NCI-H2227 treated with DMSO at 0.1 percent for 48 hours (cell line): ENCODE measurements at regions not wholly inside any gene's neighbourhood (a gene's known extent, or its start where the extent isn't known, plus 50 kb on each side); places are given as distances from the start of the nearest gene placed in this dataset.

Experiments used
- DNase-seq: peaks from one replicate; lab custom pipeline; 2025; lab: John Stamatoyannopoulos, UW

DNA sequence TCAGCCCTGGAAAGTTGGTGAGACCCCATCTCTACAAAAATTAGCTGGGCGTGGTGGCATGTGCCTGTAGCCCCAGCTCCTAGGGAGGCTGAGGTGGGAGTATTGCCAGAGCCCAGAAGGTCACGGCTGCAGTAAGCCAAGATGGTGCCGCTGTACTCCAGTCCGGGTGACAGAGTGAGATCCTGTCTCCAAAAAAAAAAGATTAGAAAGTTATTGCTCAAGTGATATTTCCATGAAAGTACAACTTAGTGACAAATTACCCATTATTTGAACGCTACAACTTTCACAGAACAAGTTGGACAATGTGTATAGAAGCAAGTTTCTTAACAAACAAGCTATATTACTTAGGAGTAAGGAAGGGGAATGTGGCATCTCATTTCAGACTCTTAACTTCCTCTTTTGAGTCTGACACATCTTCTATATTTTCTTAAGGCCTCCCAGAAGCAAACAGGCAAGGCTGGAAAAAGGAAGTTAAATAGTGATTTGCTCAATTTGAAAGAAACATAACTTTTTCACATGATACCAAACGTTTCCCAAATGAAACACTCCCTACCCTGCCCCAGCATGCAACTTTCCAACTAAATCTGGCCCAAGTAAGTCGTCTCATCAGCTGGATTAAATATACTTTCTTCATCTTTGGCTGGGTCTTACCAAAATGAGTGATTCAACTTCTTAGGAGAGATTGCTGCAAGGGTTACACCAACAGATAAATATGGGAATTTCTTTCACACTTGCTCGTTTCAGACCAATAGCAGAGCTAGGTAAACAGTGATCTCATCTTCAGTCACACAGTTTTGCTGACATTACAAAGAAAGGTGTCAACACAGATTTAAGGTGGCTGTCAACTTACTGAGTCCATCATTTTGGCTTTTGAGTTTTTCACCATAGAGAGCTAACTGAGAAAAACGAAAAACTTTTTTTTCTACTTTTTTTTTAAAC, 66.3 kb upstream of the KLF6 start:
- no peak for DNase-seq

DNA sequence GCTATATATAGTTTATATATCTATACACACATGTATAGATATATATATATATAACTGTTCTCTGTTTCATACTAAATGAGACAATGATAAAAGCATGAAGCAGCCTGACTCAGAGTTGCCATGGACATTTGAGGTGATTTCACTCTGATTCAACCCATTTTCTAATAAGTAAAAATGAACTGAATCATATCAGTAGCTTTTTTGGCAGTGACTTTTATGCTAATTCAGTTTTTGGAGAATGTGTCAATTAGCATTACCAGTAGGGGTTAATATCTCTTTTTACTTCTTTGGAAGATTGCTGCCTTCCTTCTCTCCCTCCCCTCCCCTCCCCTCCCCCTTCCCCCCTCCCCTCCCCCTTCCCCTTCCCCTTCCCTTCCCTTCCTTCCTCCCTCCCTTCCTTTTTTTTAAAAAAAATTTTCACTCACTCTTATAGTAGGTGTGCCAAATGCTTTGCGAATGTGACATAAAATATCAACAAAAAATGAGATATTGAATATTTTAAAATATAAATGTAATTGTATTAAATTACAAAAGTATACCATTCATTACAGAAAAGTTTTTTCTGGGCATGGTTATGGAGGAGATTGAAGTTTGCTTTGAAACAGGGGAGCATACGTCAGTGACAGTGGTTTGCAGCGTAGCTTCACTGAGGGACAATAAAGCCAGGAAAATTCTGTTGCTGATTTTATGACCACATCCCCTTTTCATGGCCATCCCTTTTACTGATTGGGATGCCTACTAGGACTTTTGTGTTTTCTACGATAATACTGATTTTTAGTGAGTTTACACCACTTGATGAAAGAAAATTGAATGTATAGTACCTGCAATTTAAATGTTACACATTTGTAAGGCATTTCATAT, 64.0 kb upstream of the KLF6 start:
- no peak for DNase-seq

- DNase-seq: no peak
Measured at GRCh38 chr10:3848005-3848774, 63.2 kb upstream of the KLF6 start.

GRCh38 chr10:3846736-3847135, 61.7 kb upstream of the KLF6 start:
- DNase-seq: no peak

- DNase-seq: no peak
Measured at GRCh38 chr10:3844491-3845025, 59.5 kb upstream of the KLF6 start.

GRCh38 chr10:3838460-3839437, 53.7 kb upstream of the KLF6 start:
- no peak for DNase-seq

DNA sequence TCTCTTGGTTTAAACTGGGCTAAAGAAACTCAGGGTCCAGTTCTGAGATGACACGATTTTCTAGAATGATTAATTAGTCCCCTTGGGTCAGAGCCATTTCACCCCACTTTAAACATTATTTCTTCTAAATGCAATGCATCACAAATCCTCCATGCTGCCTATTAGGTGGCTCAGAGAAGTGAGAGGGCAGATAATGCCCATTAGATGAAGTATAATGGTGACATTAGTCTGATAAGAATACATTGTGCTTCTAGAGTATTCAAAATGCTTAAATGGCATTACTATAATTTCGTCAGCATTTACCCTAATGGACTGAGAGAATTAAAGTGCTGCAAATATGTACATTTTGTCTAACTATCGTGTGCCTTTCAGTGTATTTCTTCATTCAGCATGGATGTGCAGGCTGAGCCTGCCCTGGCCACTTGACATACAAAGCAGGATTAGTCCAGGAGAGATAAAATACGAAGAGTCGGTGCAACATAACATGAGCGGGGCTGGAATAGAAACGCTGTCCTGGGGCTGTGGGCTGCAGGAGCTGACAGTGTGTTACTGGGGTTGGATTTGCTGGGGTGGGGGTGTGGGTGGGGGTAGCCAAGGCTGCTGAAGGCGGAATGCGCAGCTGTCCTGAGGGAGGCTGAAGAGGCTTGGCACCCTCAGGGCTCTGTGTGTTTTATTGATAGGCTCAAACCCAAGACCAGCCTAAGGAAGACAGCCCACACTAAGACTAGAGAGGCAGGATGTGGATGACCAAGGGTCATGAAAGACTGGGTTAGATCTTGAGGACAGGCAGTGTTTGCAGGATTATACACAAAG, 52.8 kb upstream of the KLF6 start:
- no peak for DNase-seq

DNA sequence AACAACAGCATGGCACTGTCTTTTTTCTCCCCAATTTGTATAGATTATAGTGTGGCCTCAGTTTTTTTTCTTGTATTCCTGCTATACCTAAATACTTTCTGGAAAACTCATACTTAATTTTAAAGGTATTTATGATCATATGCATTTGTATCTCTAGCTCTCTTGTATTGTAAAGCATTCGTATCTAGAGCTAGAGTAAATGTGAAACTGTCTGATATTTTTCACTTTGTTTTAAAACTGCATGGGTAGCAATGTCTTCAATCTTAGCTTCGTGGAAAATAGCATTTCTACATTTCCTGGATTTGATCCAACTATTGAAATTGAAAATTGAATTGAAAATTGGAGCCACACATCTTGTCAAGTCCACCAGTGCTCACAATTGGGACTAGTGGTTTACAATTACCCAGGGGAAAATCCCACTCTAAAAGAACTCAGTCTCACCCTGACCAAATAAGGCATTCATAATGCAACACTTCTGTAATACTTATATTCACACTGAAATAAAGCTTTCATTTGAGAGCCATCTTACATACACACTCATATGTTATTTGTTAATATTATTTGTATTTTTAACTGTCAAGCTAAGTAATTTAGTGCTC, 51.3 kb upstream of the KLF6 start:
- DNase-seq: no peak

GRCh38 chr10:3835770-3836169, 50.8 kb upstream of the KLF6 start:
- DNase-seq: no peak

DNA sequence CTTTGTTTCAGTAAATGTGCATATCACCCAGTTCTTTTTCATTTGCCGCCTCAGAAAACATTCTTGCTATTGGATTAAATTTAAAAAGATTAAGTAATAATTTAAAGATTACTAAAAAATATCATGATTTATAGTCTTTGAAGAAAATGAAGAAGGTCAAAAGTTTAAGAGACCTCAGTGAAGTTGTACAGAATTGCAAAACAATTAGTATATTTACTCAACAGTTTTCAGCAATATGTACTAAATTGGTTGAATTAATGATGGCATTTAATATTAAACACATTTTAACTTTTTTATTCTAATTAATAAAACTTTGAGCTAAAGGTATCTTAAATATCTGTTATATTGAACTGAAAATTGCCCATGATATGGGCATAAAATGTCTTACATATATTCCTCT, 49.9 kb upstream of the KLF6 start:
- DNase-seq: no peak
